AG09309 (cell line): ENCODE measurements at regions not wholly inside any gene's neighbourhood (a gene's known extent, or its start where the extent isn't known, plus 50 kb on each side); places are given as distances from the start of the nearest gene placed in this dataset.

Experiments
- DNase-seq: peaks from one replicate; pipeline ENCODE4 v3.0.0-alpha.2; 2010; ENCODE audit warnings: low read depth
- H3K4me3 ChIP-seq: 2 replicates; pipeline ENCODE4 v1.5.1; 2011; ENCODE audit warnings: mild to moderate bottlenecking, low read depth, low read length, moderate library complexity; ENCODE audit not compliant: control insufficient read depth
- TF ChIP-seq, protein P1 (sequence below): IDR thresholded peaks from 2 replicates; pipeline ENCODE4 v1.5.1; 2011; ENCODE audit warnings: mild to moderate bottlenecking, low read depth, low read length, inconsistent platforms; ENCODE audit not compliant: insufficient read depth, control insufficient read depth; ENCODE audit errors: missing control alignments

DNA sequence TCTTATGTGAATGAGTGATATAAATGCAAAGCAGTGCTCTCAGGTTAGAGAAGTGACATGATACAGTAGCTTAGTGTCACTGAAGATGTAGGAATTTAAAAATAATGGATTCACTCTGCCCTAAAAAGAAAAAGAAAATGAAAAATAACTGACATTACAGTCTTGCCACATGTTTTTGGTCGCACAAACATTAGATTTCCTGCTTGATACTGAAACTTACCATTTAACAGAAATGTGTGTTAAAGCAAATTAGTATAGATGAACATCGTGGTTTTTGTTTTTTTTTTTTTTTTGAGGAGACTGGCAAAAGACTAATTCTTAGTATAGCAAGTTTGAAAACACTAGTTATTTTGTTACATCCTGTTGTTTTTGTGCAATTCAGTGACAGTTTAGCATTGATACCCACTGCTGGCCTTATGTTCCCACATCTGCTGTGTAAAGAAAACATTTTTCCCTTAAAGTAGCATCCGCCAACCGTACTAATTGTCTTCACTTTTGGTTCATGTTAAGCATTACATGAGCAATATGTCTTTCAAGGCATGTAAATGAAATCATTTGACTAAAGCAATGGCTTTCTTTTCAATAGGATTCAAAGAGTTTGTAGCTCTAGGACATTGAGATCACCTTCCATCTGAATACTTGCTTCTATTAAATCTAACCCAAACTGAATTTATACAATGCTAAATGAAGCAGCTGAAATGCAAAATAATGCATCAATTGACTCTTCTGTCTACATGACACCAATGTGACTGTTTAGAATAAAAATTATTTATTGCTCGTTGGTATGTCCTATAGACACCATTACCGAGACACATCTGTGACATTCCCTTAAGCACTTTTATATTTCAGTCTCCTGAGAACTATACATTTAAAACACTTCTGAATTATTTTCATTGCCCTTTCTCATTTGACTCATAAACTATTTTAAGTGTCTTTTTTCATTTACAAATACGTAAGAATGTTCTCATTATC, 859.1 kb downstream of the MAT2B start:
- H3K4me3 ChIP-seq = no peak overlapping the region
- TF ChIP-seq, protein P1, sequence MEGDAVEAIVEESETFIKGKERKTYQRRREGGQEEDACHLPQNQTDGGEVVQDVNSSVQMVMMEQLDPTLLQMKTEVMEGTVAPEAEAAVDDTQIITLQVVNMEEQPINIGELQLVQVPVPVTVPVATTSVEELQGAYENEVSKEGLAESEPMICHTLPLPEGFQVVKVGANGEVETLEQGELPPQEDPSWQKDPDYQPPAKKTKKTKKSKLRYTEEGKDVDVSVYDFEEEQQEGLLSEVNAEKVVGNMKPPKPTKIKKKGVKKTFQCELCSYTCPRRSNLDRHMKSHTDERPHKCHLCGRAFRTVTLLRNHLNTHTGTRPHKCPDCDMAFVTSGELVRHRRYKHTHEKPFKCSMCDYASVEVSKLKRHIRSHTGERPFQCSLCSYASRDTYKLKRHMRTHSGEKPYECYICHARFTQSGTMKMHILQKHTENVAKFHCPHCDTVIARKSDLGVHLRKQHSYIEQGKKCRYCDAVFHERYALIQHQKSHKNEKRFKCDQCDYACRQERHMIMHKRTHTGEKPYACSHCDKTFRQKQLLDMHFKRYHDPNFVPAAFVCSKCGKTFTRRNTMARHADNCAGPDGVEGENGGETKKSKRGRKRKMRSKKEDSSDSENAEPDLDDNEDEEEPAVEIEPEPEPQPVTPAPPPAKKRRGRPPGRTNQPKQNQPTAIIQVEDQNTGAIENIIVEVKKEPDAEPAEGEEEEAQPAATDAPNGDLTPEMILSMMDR = no peak
- DNase-seq = no peak

DNA sequence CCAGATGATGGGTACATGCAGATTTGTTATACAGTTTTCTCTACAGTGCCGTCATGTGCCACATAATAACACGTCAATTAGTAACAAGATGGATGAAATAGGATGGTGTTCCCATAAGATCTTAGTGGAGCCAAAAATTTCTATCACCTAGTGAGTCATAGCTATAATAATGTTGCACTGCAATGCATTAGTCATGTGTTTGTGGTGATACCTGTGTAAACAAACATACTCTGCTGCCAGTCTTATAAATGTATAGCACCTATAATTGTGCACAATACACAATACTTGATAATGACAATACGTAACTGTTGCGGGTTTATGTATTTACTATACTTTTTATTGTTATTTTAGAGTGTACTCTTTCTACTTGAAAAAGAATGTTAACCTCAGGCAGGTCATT, 865.4 kb downstream of the MAT2B start:
- TF ChIP-seq, protein P1 = no peak
- no peak overlapping the region for H3K4me3 ChIP-seq
- DNase-seq = no peak

DNA sequence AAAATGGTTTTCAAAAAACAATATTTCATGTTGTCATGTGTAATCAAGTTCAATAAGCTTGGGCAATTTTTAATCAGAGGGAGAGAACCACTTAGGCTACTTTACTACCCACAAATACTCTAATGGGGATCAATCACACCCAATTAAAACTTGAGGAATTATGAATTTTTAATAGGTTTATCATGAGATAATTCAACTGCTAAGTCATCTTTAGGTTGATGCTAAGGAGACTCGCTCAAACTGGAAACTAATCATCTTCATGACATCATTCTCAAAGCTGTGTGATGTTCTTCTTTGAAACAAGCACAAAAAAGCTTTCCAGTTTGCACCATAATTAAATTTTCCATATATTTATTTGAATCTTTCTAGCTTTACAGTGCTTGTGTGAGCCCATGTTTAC, 867.5 kb downstream of the MAT2B start:
- H3K4me3 ChIP-seq = no peak overlapping the region
- TF ChIP-seq, protein P1 = no peak
- no peak for DNase-seq

DNA sequence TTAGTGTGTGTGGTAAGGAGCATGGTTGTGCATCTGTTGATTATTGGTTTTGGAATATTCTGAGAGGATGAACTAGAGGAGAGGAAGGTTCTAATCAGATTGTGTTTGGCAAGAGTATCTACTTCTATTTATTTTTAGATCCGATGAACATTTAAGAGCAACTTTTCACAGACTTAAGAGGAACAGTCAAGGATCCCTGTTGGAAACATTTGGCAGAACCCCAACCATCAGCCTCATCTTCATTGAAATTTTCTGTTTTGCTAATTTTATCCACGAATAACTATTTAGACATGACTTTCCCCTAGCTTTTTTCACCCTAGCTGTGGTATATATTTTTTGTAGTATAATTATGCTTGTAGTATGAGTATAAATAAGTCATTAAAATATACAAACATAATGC, 868.5 kb downstream of the MAT2B start:
- no peak overlapping the region for H3K4me3 ChIP-seq
- no peak for DNase-seq

DNA sequence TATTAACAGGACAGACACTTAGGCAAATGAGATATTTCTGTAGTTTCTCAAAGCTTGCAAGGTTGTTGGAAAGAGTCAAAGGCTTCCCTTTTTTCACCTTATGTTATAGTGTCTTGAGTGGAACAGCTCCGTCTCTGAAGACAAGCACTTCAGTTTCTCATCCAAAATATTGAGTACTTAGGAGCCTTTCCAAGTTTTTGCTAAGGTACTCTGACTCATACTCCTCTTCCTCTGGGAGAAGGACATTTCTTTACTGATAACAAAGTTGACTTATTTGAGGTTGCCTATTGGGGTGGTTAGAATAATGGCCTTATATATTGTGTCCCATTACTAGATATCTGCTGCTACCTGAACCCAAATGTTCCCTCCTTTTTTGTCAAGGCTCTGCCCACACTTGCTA, 869.6 kb downstream of the MAT2B start:
- H3K4me3 ChIP-seq = no peak overlapping the region
- no peak for DNase-seq
- TF ChIP-seq, protein P1 = no peak

More for the DNA sequence above, 868.5 kb downstream of the MAT2B start:
- TF ChIP-seq, protein P1 = no peak

DNA sequence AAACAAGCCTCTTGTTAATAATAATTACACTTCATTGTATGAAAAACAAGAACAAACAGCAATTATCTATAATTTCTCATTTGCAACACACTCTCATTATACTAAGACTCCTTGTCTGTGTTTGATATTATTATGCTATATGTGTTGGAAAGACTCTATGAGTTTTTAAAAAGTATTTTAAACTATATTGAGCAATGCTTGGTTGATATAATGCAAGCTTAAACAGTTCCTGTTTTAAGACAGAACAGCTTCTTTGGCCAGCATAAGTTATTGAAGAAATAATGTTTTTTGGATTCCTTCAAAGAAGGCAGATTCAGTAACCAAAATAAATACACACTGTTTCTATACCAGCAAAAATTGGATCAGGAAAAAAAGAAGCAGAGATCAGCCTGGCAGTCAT, 871.4 kb downstream of the MAT2B start:
- TF ChIP-seq, protein P1 = no peak
- no peak overlapping the region for H3K4me3 ChIP-seq
- no peak for DNase-seq
